HepG2 (cell line): ENCODE measurements at regions not wholly inside any gene's neighbourhood (a gene's known extent, or its start where the extent isn't known, plus 50 kb on each side); places are given as distances from the start of the nearest gene placed in this dataset.

ENCODE experiments used
- ATAC-seq: fragments of 200-7000 bp; cut with Tn5 transposase; 3 replicates; pipeline ENCODE4 v1.9.1; 2020; ENCODE audit warnings: mild to moderate bottlenecking, moderate library complexity
- BruUV-seq: library from RNA; stranded (reverse); fragments of 400-500 nt; replicated peaks from 2 replicates; lab custom pipeline; 2021; lab: Mats Ljungman, UMichigan
- CTCF ChIA-PET: fragments of 300-600 bp; formaldehyde crosslinking; extraction: SDS; loops from one replicate; lab custom pipeline; 2021; ENCODE audit warnings: low total read pairs, inconsistent platforms, low intra/inter-chr PET ratio; lab: Yijun Ruan, JAX
- POLR2A ChIA-PET: fragments of 350-600 bp; sonication (Branson Sonifier 250); formaldehyde crosslinking; loops from one replicate; lab custom pipeline; 2020; ENCODE audit warnings: antibody characterized with exemption, inconsistent platforms; lab: Yijun Ruan, JAX
- DNase-seq: peaks from one replicate; pipeline ENCODE4 v3.0.0-alpha.2; 2015; ENCODE audit warnings: low spot score
- FAIRE-seq: peaks from 3 replicates; lab custom pipeline; 2011; peaks lifted over from hg19 to GRCh38; lab: Jason Lieb, UNC
- H2AFZ ChIP-seq: one replicate; pipeline ENCODE4 v1.6.1; 2011; ENCODE audit warnings: low read length, inconsistent platforms
- H3K27ac ChIP-seq: fragments of 300-600 bp; 3 replicates; pipeline ENCODE4 v1.8.0; 2011; ENCODE audit warnings: mixed run types, mild to moderate bottlenecking, mixed read lengths, low read length, inconsistent platforms; ENCODE audit not compliant: insufficient read depth; ENCODE audit errors: extremely low read length
- H3K27me3 ChIP-seq, 2 experiments: fragments of 200-600 bp in 1 of 2; 2 replicates in 1 of 2; 3 replicates in 1 of 2; pipeline versions ENCODE4 v1.6.0 to v1.8.0; 2011; ENCODE audit warnings: low read length in 2 of 2, mild to moderate bottlenecking in 2 of 2, moderate library complexity in 2 of 2, inconsistent platforms in 1 of 2; ENCODE audit not compliant: insufficient read depth in 2 of 2, control insufficient read depth in 1 of 2
- H3K36me3 ChIP-seq, 2 experiments: fragments of 200-600 bp in 1 of 2; replicated peaks in 1 of 2; 2 replicates in 1 of 2; 3 replicates in 1 of 2; pipeline versions ENCODE4 v1.5.1 to v1.8.0; 2011; ENCODE audit warnings: low read length in 2 of 2, inconsistent platforms in 1 of 2; ENCODE audit not compliant: insufficient read depth in 2 of 2, control insufficient read depth in 1 of 2
- H3K4me1 ChIP-seq: 2 replicates; pipeline ENCODE4 v1.5.1; 2012; ENCODE audit warnings: low read length, inconsistent platforms; ENCODE audit not compliant: insufficient read depth
- H3K4me2 ChIP-seq: 2 replicates; pipeline ENCODE4 v1.6.0; 2011; ENCODE audit warnings: low read depth, low read length, inconsistent platforms
- H3K4me3 ChIP-seq, 3 experiments: fragments of 200-600 bp in 1 of 3; sonication (generic), shearing (Covaris generic) in 1 of 3; replicated peaks in 1 of 3; 2 replicates each; pipeline ENCODE4 v1.5.1; 2011 to 2016; ENCODE audit warnings: low read length in 3 of 3, inconsistent platforms in 2 of 3, low read depth in 2 of 3, mild to moderate bottlenecking in 2 of 3, control low read depth in 1 of 3, mixed read lengths in 1 of 3; ENCODE audit not compliant: insufficient read depth in 1 of 3
- H3K79me2 ChIP-seq: one replicate; pipeline ENCODE4 v1.6.1; 2011; ENCODE audit warnings: low read length, inconsistent platforms; ENCODE audit not compliant: insufficient read depth
- H3K9ac ChIP-seq: 2 replicates; pipeline ENCODE4 v1.6.0; 2011; ENCODE audit warnings: mild to moderate bottlenecking, low read depth, low read length, inconsistent platforms; ENCODE audit not compliant: insufficient read depth
- H3K9me3 ChIP-seq: 2 replicates; pipeline ENCODE4 v1.5.1; 2012; ENCODE audit warnings: mild to moderate bottlenecking, low read length
- H4K20me1 ChIP-seq: 2 replicates; pipeline ENCODE4 v1.6.0; 2011; ENCODE audit warnings: inconsistent platforms, mild to moderate bottlenecking, low read length, moderate library complexity; ENCODE audit not compliant: insufficient read depth
- CEBPB ChIP-seq: IDR thresholded peaks from 2 replicates; pipeline ENCODE4 v1.6.1; 2011; ENCODE audit warnings: low read depth, low read length, improper control_type of control experiment, borderline replicate concordance
- SYNCRIP ChIP-seq: fragments of 200-400 bp; formaldehyde crosslinking; IDR thresholded peaks from 2 replicates; pipeline ENCODE4 v1.6.1; 2018; ENCODE audit warnings: mild to moderate bottlenecking, low read depth, low read length; ENCODE audit not compliant: insufficient read depth
- ZBTB43 ChIP-seq: sonication (generic); formaldehyde crosslinking; conservative IDR thresholded peaks from 2 replicates; pipeline ENCODE4 v1.4.0; 2020; ENCODE audit warnings: missing genetic modification reagents
- ZNF407 ChIP-seq: sonication (generic); formaldehyde crosslinking; IDR thresholded peaks from one replicate; pipeline ENCODE4 v1.5.1; 2020; ENCODE audit warnings: mild to moderate bottlenecking, missing genetic modification reagents; ENCODE audit errors: not compliant biosample characterization
- whole genome bisulfite sequencing: methylation state at CpG from one replicate; pipeline ENCODE4 v1.1.6; 2017; ENCODE audit warnings: low lambda C conversion rate; 5-methylcytosine and 5-hydroxymethylcytosine counted together
- in situ Hi-C: cut with HindIII; loops from 2 replicates; pipeline ENCODE4 v1.10.0; 2017; ENCODE audit warnings: low pct_unique_long_range_greater_than_20kb; ENCODE audit not compliant: extremely low pct_ligation_motif_present
- intact Hi-C: fragments of 100-400 bp; cut with micrococcal nuclease; formaldehyde crosslinking; loops from one replicate; pipeline ENCODE4 v1.10.0; 2022; ENCODE audit not compliant: unreplicated experiment

- no peak for TF ChIP-seq ZNF407 (CRISPR knock-in tag)
- no peak for TF ChIP-seq SYNCRIP
Observed at GRCh38 chr13:111451402-111451801, 131.0 kb downstream of the TEX29 start (continued).

DNA sequence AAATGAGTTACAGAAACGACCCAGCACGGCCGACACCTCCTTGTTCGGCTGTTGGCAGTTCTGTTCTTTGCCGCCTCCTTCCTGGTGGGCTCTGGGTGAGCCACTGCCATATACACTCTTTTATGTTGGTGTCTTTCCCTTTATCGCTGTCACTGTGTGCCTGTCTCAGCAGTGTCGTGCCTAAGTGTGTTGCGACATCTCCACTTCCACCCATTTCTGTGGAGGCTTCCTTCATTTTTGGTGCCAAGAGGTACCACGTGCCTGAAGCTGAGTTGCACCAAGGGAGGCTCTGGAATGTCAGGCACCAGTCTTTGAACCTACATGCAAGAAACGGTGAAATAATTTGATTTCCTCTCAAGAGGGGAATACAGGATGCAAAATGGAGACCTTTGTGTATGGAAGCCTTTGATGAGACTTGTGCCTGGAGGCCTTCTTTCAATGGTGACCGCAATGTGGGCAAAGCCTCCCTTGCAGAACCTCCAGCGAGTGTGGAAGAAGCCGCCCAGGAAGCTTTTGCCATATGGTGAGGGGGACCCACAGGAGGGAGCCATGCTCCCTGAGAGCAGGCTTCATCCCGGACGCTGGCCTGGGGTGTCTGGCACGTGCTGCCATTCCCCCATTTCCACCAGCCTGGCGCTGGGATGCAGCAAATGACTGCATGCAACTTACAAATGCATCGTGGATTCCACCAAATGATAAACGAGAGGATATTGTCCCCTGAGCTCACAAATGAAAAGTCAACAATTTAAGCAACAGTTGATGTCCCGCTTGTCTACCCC is 136.2 kb downstream of the TEX29 start:
- CTCF ChIA-PET = no interaction called here
- Histone ChIP-seq H3K27ac (no peak overlapping the region), H3K4me3 (no peak overlapping the region), H3K36me3 (no peaks in the 10 kb centered on the region), H3K9ac (no peak overlapping the region)
- FAIRE-seq = no peak
- no peak for ATAC-seq
- TF ChIP-seq ZBTB43 (no peak), CEBPB (peak; percentile 33; the same call in 1 of the 2 replicates)
- TF ChIP-seq, all 625 proteins: peak for 1
- no peak overlapping the region for H2AFZ ChIP-seq
- H4K20me1 ChIP-seq = no peaks in the 10 kb centered on the region
- no peak overlapping the region for H3K4me2 ChIP-seq
- in situ Hi-C loops (no loop called here), intact Hi-C loops (no loop called here)
- H3K9me3 ChIP-seq = no peaks in the 10 kb centered on the region
- POLR2A ChIA-PET = no interaction called here
- H3K4me1 ChIP-seq = no peaks in the 10 kb centered on the region
- H3K27me3 ChIP-seq = peaks cover 10 to 53% of the 10 kb centered on the region in 2 experiments
- no TSS peak for BruUV-seq
- no peaks in the 10 kb centered on the region for H3K79me2 ChIP-seq
- 31% methylated on average over 13 of the region's 20 CpGs for WGBS
- no peak for DNase-seq
